NCI-H2107 (cell line): ENCODE measurements at regions not wholly inside any gene's neighbourhood (a gene's known extent, or its start where the extent isn't known, plus 50 kb on each side); places are given as distances from the start of the nearest gene placed in this dataset.
A peak's percentile ranks its signal among the peaks of the same experiment; 100 is the strongest.

ENCODE experiments used
- DNase-seq: peaks from one replicate; lab custom pipeline; 2025; lab: John Stamatoyannopoulos, UW

GRCh38 chr15:70264014-70264582 is 166.4 kb upstream of the TLE3 start:
- no peak for DNase-seq

DNA sequence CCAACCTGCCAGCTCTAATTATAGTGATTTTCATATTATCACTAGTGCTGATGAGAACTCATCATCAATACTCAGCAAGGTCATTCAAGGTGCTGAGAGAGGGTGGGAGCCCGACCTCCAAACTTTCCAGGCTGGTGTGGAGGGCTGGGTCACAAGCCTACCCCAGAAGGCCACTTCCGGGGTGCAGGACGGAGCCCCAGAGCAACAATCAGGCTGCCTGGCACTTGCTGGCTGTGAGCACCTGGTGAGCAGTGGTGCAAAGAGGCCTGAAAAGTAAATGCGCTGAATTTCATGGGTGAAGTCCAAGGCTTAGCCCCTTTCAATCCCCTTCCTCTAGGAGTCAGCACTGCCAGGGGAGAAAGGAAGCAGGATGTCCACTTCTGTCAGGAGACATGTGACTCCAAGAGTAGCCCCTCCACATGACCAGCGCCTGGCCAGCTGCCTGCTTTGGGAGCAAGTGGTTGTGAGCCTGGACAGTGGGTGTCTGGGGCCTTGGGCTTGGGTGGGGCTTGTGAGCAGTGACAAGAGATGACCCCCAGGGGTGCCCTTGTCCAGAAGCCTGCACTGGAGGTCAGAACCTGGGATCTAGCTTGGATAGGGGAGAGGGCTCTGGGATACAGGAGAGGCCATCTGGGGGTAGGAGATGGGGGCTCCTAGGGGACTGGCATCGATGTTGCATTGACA is 165.0 kb upstream of the TLE3 start:
- DNase-seq, result no peak

DNA sequence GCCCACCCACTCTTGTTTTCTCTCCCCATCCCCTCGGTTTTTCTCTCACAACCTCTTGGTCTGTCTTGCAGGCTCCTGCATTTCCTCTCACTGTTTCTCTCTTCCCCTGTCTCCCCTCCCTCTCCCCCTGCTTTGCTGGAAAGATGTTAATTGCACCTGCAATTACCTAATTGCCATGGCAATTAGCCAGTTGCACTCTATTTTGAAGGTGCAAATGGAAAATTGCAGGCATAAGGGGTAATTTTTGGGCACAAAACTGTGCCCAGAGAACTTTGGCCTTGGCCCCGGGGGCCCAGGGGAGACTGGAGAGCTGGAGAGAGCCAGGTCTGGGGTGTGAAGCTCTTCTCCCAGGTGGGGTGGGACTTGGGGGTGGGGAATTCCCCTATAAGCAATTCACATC is 164.5 kb upstream of the TLE3 start:
- no peak for DNase-seq

GRCh38 chr15:70261083-70261482 is 163.4 kb upstream of the TLE3 start:
- DNase-seq, result no peak

DNA sequence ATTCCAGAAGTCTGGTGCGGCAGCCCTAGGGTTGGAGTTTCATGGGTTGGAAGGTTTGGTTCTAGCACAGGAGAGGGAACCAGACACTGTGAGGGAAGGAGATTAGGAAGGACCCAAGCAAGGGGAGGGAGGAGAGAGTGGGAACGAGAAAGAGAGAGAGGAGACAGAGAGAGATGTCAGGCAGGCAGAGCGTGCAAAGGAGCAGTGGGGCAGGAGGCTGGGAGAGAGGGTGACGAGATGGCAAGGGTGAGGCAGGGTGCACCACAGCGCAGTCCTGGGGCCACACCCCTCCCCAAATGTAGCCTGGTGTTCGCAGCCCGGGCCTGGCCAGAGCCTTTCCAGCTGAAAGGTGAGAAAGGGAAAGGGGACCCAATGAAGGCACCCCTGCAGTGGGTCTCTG is 162.9 kb upstream of the TLE3 start:
- DNase-seq, result no peak

- no peak for DNase-seq
Observed at GRCh38 chr15:70259640-70260508, 162.2 kb upstream of the TLE3 start.

- DNase-seq, result no peak
Observed at GRCh38 chr15:70259028-70259424, 161.3 kb upstream of the TLE3 start.

- no peak for DNase-seq
Observed at GRCh38 chr15:70258369-70259027, 160.8 kb upstream of the TLE3 start.

DNA sequence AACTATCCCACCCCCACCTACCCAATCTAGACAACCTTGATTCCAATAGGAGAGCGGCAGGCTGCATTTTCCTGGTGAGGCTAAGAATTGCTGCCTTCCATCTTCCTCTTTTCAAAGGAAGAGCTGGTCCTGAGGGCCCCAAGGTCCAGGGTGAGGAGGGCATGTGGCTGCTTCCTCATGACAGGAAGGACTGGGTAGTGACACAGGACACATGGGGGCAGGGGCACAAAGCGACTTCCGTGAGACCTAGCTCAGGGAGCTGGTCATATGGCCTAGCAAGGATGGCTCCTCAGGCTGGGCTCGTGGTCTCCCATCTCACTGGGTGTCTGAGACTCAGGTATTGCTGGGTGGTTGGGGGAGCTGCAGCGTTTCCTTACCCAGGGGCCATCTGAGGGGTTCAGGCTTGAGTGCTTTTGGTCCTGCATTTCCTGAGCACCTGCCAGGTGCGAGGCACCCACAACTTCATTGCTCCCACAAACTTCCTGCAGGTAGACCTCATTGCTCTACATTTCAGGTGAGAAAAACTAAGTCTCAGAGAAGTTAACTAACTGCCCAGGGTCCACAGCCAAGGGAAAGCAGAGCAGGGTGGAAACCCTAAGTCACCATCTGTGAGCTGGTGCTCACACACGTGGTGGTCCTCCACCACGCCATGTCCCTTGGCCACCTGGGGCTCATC is 160.0 kb upstream of the TLE3 start:
- DNase-seq, result no peak

GRCh38 chr15:70257047-70257446 is 159.3 kb upstream of the TLE3 start:
- DNase-seq, result no peak

DNA sequence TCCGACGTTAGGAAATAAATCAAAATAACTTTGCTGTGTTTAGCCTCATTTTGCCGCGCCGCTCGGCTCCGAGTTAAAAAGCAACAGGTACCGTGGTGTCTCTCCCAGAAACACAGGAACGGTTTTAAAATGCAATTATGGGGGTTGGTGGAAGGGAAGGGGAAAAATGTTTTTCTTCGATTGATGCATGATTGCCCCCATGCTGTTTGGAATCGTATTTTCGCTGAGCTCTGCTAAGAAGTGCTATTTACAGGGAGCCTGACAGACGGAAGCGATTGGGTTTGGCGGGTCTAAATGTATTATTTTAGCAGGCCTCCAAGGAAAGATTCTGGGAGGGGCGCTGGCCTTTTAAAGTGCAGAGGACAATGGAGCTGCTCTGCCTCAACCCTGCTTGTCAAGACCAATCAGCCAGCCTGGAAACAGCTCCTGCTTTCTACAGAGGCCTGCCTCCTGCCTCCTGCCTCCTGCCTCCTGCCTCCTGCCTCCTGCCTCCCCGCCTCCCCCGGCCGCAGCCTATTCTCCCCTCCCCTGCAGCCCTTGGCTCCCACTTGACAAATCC is 156.7 kb upstream of the TLE3 start:
- DNase-seq, result no peak

- no peak for DNase-seq
Observed at GRCh38 chr15:70253461-70254156, 155.9 kb upstream of the TLE3 start.

- no peak for DNase-seq
Observed at GRCh38 chr15:70252951-70253320, 155.2 kb upstream of the TLE3 start.

GRCh38 chr15:70252056-70252950 is 154.6 kb upstream of the TLE3 start:
- peak; percentile 43 for DNase-seq

DNA sequence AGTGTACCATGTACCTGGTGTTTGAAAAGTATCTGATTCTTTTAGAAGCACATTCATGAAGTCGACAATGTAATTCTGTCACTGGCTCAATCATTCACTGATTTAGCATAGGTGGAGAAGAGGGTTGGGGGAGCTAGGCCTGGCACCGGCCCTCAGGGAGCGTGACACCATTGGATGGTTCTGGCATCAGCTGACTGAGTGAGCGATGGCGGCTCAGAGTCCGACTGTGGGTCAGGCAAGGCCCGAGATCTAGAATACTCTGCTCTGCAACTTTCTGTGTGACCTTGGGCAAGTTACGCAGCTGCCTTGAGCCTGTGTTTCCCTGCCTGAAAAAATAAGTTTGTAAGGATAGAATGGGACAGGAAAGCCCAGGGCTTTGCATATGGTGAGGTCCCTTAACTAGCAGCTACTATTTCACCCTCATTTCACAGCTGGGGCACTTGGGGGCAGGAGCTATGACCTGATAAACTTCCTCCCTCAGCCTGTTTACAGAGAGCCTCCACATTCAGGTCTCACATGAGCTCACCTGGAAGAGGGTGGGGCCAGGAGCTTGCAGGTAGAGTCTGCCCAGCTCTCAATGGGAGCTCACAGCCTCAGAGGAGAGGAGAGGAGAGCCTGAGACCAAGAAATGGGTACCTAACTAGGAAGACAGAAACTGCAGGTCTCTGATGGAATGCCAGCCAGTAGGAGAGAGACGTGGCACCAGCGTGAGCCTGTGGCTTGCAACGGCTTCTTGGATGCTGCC is 153.7 kb upstream of the TLE3 start:
- DNase-seq, result no peak

DNA sequence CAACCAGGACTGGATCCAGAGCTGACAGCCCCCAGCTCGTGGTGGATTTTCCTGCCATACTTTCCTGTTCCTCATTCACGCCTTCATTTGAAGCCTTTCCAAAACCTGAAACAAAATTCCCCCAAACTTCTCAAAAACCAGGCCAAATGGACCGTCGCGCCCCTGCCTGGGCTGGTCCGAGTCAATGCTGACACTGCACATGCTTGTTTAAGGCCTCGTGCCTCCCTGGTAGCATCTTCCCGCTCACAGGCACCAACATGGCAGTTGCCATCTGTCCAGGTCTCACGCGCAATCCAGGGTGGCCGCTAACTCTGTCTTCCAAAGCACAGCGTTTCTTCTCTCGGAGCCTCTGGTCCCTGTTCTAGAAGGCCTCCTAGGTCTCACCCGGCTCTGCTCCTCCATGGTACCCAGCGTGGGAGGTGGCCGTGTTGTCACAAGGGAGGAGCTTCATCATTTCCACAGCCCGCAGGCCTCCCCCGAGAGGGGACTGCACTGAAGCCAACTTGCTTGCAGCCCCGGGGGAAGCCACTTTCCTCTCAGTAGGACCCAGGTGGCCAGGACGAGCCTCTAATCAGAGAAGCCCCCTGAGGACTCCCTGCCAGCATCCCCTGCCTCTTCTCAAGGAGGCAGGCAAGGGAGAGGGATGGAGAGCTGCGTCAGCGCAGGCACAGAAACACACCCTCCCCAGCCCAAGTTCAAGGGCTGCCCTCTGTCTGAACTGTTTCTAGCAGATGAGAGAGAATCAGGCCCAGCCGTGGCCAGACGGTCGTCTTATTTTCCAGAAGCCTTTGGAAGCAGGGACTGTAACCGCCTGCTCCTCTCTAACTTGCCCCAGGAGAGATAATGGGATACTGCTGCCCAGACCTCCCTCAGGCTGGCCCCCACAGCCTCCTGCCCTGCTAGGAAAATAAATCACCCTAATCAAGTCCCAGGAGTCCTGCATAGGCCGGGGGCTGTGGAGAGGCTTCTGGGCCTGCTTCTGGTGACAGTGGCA is 152.8 kb upstream of the TLE3 start:
- DNase-seq, result no peak

DNA sequence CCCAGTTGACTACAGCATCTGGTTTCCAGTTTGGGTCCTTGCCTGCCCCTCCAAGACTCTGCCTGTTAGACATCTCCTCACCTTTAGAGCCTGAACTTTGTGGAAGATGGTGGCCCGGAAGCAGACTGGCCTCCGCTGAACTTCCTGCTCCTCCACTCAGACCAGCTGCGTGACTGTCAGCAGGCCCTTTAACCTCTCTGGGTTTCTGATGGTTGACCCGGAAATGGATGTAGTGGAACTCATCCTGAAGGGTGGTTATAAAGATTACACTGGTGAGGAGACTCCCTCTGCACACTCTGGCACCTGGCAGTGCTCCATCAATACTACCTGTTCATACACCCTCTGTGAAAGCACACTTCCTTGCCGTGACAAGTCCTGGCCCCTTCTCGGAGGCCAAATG is 151.9 kb upstream of the TLE3 start:
- no peak for DNase-seq
